Lower leg skin (tissue), 4 donors: ENCODE measurements at regions not wholly inside any gene's neighbourhood (a gene's known extent, or its start where the extent isn't known, plus 50 kb on each side); places are given as distances from the start of the nearest gene placed in this dataset.

ENCODE experiments used
- DNase-seq, 2 donors: peaks; one replicate each; pipeline ENCODE4 v3.0.0-alpha.2; 2019; ENCODE audit warnings: low spot score in 2 of 2
- H3K4me3 ChIP-seq: fragments of 200-600 bp; sonication (generic); 2 replicates; pipeline ENCODE4 v1.5.1; 2017; ENCODE audit warnings: mild to moderate bottlenecking, low read depth; ENCODE audit not compliant: poor library complexity, severe bottlenecking
- CTCF ChIP-seq, 3 donors: fragments of 450-650 bp; IDR thresholded peaks; one replicate each; pipeline ENCODE4 v1.5.1; 2016; ENCODE audit warnings: antibody characterized with exemption in 3 of 3, mild to moderate bottlenecking in 3 of 3, moderate library complexity in 2 of 3
- POLR2A ChIP-seq, 2 donors: fragments of 450-650 bp; IDR thresholded peaks; one replicate each; pipeline ENCODE4 v1.6.1; 2016 to 2017; ENCODE audit warnings: antibody characterized with exemption in 2 of 2, mild to moderate bottlenecking in 1 of 2, moderate library complexity in 1 of 2
- WGBS, 2 donors: methylation state at CpG; one replicate each; pipeline ENCODE4 v1.1.5; 2018; 5-methylcytosine and 5-hydroxymethylcytosine counted together
- intact Hi-C: fragments of 100-400 bp; cut with DNase I; formaldehyde crosslinking; loops from one replicate; pipeline ENCODE4 v1.15.0; 2023; ENCODE audit warnings: low total_unique reads

DNA sequence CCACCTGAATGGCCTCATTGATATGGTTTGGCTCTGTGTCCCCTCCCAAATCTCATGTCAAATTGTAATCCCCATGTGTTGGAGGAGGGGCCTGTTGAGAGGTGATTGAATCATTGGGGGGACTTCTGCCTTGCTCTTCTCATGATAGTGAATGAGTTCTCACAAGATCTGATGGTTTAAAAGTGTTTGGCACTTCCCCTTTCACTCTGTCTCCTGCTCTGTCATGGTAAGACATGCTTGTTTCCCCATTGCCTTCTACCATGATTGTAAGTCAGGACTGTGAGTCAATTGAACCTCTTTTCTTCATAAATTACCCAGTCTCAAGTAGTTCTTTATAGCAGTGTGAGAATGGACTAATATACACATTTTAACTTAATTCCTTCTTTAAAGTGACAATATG, 146.8 kb upstream of the KCNJ3 start:
- intact Hi-C loops: no loop called here
- DNase-seq: no peak
- H3K4me3 ChIP-seq: no peak overlapping the region
- TF ChIP-seq POLR2A (IDR thresholded peaks at IDR 0.05): no peak
- no peak for TF ChIP-seq CTCF (IDR thresholded peaks at IDR 0.05)

DNA sequence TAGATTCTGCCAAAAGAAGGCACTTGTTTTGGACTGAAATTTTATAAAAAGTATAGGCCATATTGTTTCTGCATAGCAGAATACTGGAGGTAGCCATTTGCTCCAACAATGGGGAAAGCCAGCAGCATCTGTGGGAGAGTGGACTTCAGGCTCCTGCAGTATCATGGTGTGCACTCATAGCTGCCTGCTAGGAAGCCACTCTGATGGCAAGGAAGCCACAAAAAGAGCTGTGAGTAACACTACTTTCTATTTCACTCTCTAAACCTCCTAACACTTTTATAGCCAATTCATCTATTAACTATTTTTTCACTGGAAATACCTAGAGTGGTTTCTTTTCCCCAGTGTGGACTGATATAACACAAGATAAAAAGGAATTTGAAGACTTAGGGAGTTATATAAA, 144.4 kb upstream of the KCNJ3 start:
- no peak for DNase-seq
- intact Hi-C loops: no loop called here
- H3K4me3 ChIP-seq: no peak overlapping the region
- no peak for TF ChIP-seq CTCF (IDR thresholded peaks at IDR 0.05)
- no peak for TF ChIP-seq POLR2A (IDR thresholded peaks at IDR 0.05)

DNA sequence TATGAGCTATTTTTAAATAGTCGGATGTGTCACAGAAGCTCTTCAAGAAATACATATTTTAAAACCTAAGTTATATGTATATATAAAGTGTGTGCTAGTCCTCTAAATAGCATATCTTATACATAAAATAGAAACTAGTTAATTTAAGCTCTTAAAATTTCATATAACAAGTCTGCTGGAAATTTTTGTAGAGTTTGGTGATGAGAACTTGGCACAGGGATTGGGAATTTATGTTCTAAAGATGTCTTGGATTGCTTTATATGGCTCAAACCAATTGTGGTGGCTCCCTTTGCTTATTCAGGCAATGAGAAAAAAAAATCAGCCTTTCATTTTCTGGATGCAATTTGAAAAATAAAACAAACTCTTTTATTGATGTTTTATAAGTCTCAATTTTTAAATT, 142.8 kb upstream of the KCNJ3 start:
- 72 to 77% methylated on average over 1 of the region's 1 CpG for WGBS, 2 donors
- TF ChIP-seq POLR2A (IDR thresholded peaks at IDR 0.05): no peak
- TF ChIP-seq CTCF (IDR thresholded peaks at IDR 0.05): no peak
- no peak for DNase-seq
- intact Hi-C loops: no loop called here
- no peak overlapping the region for H3K4me3 ChIP-seq

DNA sequence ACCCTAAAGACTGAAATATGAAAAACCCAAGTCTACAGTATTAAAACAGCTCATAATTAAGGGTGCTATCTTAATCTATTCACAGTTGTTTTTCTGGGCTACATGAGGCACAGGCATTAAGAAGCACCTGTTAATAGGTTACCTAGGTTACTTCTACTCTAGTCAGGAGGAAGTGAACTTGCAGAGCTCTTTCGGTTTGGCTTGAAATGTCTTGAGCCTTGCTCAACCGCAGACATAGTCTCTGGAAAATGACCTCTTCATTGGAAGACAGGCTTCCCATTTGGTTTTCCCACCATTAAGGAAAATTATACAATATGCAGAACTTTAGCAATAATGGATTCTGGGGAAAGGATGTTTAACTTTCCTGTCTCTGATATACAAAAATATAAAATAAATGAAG, 142.3 kb upstream of the KCNJ3 start:
- 80 to 88% methylated on average over 2 of the region's 2 CpGs for WGBS, 2 donors
- DNase-seq: no peak
- intact Hi-C loops: no loop called here
- no peak for TF ChIP-seq POLR2A (IDR thresholded peaks at IDR 0.05)
- no peak for TF ChIP-seq CTCF (IDR thresholded peaks at IDR 0.05)
- H3K4me3 ChIP-seq: no peak overlapping the region

DNA sequence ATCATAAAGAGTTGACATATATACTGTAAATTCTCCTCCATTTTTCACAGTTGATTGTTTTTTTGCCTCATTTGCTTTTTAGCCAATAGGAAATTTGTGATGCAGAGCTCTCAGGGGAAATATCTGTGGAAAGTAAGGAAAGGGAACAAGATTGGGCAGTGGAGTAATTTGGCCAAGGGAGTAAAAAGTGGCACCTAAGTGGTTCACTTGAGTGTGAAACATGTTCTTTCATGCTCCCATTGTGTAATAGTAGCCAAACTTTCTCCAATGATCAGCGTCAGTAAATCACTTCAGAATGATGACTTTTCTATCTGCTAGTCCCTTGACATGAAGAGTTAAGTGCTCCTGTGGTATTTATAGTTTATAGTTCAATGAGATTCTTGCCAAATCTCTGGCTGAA, 141.9 kb upstream of the KCNJ3 start:
- 31 to 41% methylated on average over 1 of the region's 1 CpG for WGBS, 2 donors
- DNase-seq: no peak
- H3K4me3 ChIP-seq: no peak overlapping the region
- TF ChIP-seq POLR2A (IDR thresholded peaks at IDR 0.05) (no peak), CTCF (IDR thresholded peaks at IDR 0.05) (no peak)
- intact Hi-C loops: no loop called here

GRCh38 chr2:154557906-154558305, 140.6 kb upstream of the KCNJ3 start:
- DNase-seq: no peak
- H3K4me3 ChIP-seq: no peak overlapping the region
- 33 to 48% methylated on average over 2 of the region's 2 CpGs for WGBS, 2 donors
- TF ChIP-seq POLR2A (IDR thresholded peaks at IDR 0.05) (no peak), CTCF (IDR thresholded peaks at IDR 0.05) (no peak)
- intact Hi-C loops: no loop called here
